ENCODE measurements at regions not wholly inside any gene's neighbourhood (a gene's known extent, or its start where the extent isn't known, plus 50 kb on each side); places are given as distances from the start of the nearest gene placed in this dataset.
"Not testable (repeated sequence)": the region's sequence is repeated elsewhere in the genome, so short reads cannot be mapped to it uniquely, and the experiment has no call there.

DNA sequence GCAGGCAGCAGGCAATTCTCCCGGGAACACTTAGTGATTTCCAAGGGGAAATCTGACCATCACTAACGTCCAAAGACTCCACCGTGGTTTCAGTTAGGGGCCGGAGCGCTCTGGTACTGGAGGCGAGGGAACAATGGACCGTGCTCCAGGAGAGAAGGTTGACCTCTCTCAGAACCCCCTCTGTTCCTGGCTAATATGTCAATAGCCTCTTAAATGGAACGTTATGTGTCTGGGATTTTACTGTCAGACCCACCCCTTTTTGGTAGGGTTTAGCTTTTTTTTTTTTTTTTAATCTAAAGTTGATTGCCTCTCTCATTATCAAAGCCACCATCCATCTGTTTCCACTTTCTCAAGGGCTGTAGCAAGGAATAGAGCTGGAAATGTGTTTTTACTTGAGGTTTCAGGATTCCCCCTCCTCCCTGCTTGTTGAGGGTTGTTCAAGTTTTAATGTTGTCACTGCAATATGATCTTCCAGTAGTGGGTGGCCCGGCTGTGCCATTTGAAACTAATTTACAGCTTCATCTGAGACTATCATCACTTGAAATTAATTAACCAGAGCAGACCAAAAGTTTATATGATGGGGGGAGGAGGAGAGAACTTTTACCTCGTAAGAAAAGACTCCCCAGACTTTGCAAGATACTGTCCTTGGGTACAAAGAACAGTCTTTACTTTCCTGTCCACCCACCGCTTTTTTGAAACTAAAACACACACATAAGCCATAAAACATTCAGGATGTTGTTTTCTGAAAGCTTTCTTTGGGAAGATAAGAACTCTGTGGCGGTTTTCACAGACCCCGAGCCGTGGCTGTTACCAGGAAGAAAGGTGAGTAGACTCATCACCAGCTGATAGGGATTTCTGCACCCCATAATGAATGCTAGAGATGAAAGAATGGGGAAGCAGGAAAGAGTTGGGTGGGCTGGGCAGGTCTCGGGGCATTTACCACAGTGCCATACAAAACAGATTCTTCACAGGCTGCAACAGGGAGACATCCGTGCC lies 187.8 kb downstream of the UACA start:
- TF ChIP-seq MYC (IDR thresholded peaks at IDR 0.05; ENCODE audit: low read depth, low read length): no peak
- TF ChIP-seq, protein P1, sequence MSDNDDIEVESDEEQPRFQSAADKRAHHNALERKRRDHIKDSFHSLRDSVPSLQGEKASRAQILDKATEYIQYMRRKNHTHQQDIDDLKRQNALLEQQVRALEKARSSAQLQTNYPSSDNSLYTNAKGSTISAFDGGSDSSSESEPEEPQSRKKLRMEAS (IDR thresholded peaks at IDR 0.05; ENCODE audit: low read depth, low read length): no peak
- TF ChIP-seq, protein P2, sequence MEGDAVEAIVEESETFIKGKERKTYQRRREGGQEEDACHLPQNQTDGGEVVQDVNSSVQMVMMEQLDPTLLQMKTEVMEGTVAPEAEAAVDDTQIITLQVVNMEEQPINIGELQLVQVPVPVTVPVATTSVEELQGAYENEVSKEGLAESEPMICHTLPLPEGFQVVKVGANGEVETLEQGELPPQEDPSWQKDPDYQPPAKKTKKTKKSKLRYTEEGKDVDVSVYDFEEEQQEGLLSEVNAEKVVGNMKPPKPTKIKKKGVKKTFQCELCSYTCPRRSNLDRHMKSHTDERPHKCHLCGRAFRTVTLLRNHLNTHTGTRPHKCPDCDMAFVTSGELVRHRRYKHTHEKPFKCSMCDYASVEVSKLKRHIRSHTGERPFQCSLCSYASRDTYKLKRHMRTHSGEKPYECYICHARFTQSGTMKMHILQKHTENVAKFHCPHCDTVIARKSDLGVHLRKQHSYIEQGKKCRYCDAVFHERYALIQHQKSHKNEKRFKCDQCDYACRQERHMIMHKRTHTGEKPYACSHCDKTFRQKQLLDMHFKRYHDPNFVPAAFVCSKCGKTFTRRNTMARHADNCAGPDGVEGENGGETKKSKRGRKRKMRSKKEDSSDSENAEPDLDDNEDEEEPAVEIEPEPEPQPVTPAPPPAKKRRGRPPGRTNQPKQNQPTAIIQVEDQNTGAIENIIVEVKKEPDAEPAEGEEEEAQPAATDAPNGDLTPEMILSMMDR (IDR thresholded peaks at IDR 0.05; ENCODE audit: low read depth, low read length): no peak
- TF ChIP-seq POLR2A (IDR thresholded peaks at IDR 0.05; ENCODE audit: extremely low read depth, insufficient read length): no peak
- DNase-seq (ENCODE audit: low read depth): no peak
- H3K4me3 ChIP-seq (ENCODE audit: low read depth, low read length): no peak overlapping the region

DNA sequence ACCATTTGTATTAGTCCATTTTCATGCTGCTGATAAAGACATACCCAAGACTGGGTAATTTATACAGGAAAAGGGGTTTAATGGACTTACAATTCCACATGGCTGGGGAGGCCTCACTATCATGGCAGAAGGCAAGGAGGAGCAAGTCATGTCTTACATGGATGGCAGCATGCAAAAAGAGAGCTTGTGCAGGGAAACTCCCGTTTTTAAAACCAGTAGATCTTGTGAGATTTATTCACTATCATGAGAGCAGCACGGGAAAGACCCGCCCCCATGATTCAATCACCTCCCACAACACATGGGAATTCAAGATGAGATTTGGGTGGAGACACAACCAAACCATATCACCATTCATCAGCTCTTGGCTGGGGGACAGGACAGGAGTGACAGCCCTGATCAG lies 189.0 kb downstream of the UACA start:
- not testable (repeated sequence) for DNase-seq (ENCODE audit: low read depth); H3K4me3 ChIP-seq (ENCODE audit: low read depth, low read length)

DNA sequence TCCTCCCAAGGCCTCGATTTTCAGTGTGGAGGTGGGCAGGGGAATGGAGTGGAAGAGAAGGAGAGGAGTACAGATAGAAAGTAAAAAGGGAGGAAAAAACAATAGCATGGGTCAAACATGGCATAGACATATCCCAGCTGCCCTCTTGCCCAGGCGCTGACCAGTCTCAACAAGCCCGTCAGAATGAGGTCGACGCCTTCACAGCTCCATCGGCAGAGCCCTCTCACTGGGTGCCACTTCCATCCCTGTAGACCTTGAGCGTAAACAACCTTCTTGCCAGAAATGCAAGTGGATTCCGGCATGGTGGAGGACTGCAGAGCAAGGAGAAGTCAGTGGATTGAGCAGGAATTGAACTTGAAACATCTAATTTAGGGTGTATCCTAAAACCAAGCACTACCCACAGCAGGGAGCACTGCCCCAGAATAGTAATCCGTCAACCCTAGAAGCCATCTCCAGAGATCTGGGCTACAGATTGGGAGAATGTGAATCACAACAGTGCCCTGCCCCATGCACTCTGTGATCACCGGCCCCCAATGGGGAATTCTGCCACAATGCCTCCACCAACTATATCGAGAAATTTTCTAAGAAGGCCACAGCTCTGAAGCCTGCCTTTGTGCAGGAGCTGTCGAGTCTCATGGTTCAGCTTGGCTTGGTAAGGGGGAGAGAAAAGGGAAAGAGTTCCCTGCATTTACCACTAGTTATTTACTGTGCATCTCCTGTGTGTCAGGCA lies 190.1 kb downstream of the UACA start:
- no peak for DNase-seq (ENCODE audit: low read depth)
- no peak for TF ChIP-seq POLR2A (IDR thresholded peaks at IDR 0.05; ENCODE audit: extremely low read depth, insufficient read length)
- no peak for TF ChIP-seq MYC (IDR thresholded peaks at IDR 0.05; ENCODE audit: low read depth, low read length)
- TF ChIP-seq, protein P1 (IDR thresholded peaks at IDR 0.05; ENCODE audit: low read depth, low read length): no peak
- TF ChIP-seq, protein P2 (IDR thresholded peaks at IDR 0.05; ENCODE audit: low read depth, low read length): no peak
- no peak overlapping the region for H3K4me3 ChIP-seq (ENCODE audit: low read depth, low read length)

DNA sequence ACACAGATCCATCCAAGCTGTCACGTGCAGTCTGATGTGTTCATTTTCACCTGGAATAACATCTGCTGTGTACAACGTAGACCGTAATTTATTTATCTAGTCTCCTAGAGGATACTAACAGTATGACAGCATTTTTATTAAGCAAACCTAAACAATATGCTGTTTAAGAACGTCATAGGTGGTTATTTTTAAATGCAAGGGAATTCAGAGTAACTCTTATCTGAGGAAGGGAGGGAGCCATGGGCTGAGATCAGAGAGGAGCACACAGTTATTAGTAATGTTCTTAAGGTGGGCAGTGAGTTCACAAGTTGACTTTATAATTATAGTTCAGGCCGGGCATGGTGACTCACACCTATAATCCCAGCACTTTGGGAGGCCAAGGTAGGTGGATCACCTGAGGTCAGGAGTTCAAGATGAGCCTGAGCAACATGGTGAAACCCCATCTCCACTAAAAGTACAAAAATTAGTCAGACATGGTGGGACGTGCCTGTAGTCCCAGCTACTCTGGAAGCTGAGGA lies 193.6 kb downstream of the UACA start:
- H3K4me3 ChIP-seq (ENCODE audit: low read depth, low read length): no peak overlapping the region
- TF ChIP-seq, protein P2 (IDR thresholded peaks at IDR 0.05; ENCODE audit: low read depth, low read length): no peak
- TF ChIP-seq POLR2A (IDR thresholded peaks at IDR 0.05; ENCODE audit: extremely low read depth, insufficient read length) (no peak), MYC (IDR thresholded peaks at IDR 0.05; ENCODE audit: low read depth, low read length) (no peak)
- TF ChIP-seq, protein P1 (IDR thresholded peaks at IDR 0.05; ENCODE audit: low read depth, low read length): no peak
- no peak for DNase-seq (ENCODE audit: low read depth)

DNA sequence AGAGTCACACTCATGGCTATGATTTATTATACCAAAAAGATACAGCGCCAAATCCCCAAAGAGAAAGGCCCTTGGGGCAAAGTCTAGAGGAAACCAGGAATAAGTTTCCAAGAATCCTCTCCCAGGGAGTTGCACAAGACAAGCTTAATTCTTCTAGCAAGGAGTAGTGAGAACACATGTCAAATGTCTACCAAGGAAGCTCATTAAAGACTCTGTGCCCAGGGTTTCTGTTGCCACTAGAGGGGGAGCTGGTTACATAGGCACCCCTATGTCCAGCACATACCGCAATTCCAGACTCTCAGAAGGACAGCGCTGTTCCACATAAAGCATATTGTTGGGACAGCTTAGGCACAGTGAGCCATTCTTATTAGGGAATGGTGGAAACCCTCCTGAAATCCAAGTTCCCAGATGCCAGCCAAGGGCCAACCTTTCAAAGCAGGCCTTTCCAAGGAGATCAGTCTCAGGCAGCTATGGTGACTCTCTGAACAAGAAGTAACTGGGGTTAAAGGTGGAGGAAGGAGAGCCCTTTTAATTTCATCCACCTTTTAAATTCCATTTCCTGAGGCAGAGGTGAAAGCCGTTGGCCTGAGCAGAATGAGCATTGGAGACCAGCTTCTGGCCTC lies 194.2 kb downstream of the UACA start:
- no peak overlapping the region for H3K4me3 ChIP-seq (ENCODE audit: low read depth, low read length)
- TF ChIP-seq, protein P2 (IDR thresholded peaks at IDR 0.05; ENCODE audit: low read depth, low read length): peak; percentile 72
- TF ChIP-seq POLR2A (IDR thresholded peaks at IDR 0.05; ENCODE audit: extremely low read depth, insufficient read length) (no peak), MYC (IDR thresholded peaks at IDR 0.05; ENCODE audit: low read depth, low read length) (0 out of 2 replicates have a peak, but pooled peaks have one; percentile 13)
- TF ChIP-seq, protein P1 (IDR thresholded peaks at IDR 0.05; ENCODE audit: low read depth, low read length): no peak
- DNase-seq (ENCODE audit: low read depth): peak; percentile 68
